ENCODE measurements at regions not wholly inside any gene's neighbourhood (a gene's known extent, or its start where the extent isn't known, plus 50 kb on each side); places are given as distances from the start of the nearest gene placed in this dataset.

GRCh38 chrX:34999702-35000101, 57.1 kb downstream of the FAM47B start:
- DNase-seq = no peak

DNA sequence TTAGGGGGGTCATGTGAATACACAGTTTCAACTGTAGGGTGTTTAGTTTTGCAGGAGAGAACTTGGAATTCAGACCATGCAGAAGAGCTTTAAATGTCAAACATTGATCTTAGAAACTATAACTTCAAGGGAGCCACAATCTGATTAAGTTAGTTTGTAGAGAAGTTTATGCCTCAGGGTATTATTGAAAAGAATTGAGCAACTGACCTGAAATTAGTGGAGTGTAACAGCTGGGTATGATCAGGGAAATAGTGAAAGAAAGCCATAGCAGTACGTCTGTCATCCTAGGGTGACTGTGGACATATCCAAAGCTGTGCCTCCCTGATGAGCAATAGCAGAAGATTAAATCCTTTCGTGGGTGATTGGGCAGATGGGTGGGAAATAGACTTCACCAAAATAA, 63.8 kb downstream of the FAM47B start:
- DNase-seq = no peak

- DNase-seq = no peak
Measured at GRCh38 chrX:35015621-35016020, 73.0 kb downstream of the FAM47B start.

DNA sequence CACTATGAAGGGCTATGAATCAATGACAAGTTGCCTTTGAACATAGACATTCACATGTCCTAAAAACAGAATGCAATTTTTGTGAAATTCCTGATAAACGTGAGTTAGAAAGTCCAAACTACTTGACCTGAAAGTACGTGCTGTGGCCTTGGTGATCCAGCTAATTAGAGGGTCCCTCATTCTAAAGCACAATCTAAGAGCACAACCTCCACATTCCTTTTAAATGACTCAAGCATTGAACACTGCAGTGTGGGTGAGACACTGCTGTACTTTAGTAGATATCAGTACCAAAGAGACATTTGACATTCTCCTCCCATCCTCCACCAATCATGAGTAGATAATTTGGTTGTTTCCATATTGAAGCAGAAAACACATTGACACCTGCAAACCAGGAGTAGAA, 73.5 kb downstream of the FAM47B start:
- DNase-seq = no peak

DNA sequence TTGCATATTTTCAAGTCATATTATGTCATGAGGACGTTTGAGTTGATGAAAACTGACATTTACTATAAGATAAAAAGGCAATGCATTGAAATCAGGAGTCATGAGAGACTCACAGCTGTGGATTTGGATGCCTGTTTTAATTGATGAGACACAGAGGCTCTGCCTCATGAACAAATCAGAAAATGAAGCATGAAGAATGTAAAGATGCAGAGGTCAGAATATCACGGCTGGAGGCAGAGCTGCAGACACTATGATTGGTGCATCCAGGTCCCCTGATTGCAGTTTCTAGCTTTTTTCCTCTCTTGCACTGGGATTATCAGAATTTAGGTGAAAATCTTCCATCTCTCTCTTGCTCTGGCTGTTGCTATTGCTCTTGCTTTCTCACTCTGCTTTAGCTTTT, 74.7 kb downstream of the FAM47B start:
- DNase-seq = no peak

DNA sequence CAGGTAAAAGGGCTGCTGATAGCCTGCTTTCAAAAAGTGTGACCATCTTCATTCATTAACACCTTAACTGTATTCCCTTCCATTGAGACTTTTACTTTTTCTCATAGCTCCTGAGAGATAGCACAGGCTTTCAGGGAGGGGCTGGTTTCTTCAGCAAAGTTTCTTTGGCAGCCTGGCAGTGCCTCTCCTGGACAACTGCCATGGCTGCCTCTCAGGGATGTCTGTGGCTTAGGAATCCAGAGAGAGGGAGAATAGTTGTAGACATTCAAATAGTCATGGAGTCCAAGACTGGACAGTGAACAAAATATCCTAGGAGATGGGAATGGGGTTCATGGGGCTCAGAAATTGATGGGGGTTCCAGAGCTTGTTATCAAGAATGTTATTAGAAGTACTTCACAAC, 81.1 kb downstream of the FAM47B start:
- no peak for DNase-seq

- no peak for DNase-seq
Measured at GRCh38 chrX:35025820-35026219, 83.2 kb downstream of the FAM47B start.

- no peak for DNase-seq
Measured at GRCh38 chrX:35040871-35041270, 98.3 kb downstream of the FAM47B start.

GRCh38 chrX:35046660-35047296, 104.2 kb downstream of the FAM47B start:
- DNase-seq = no peak

- DNase-seq = no peak
Measured at GRCh38 chrX:35076061-35076460, 133.5 kb downstream of the FAM47B start.

GRCh38 chrX:35090801-35091200, 148.2 kb downstream of the FAM47B start:
- DNase-seq = no peak

DNA sequence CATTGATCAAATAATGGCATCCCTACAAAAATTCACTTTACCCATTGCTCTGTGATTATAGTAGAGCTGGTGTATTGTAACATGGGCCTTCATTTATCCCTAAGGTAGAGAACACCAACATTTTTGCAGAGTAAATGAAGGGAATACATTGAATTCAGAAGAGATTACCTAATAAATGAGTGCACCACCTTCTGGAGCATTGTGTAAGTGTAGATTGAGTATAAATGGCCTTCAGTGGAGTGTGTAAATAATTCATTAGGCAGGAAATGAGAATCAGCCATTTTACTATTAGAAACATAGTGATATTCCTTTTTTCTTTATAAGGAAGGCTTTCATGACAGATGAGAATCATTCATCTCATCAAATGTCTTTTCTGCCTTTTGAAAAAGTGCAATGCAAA, 155.8 kb downstream of the FAM47B start:
- DNase-seq = peak; percentile 0

DNA sequence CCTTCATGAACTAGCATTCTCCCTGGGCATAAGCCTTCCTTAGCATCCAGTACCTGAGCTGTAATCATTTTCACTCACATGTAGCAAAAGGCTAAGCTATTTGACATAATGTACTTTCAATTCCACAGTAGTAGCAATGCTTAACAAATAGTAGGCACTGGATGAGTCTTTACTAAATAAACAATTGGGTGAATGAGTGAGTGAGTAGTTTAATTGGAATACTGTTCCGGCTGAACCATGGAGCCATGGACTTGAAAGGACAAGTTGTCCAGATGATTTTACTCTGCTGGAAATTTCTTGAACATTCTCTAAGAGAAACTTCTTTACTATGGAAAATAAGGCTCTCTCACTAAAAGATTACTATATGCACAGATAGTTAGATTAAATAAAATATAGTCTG, 159.3 kb downstream of the FAM47B start:
- DNase-seq = no peak

DNA sequence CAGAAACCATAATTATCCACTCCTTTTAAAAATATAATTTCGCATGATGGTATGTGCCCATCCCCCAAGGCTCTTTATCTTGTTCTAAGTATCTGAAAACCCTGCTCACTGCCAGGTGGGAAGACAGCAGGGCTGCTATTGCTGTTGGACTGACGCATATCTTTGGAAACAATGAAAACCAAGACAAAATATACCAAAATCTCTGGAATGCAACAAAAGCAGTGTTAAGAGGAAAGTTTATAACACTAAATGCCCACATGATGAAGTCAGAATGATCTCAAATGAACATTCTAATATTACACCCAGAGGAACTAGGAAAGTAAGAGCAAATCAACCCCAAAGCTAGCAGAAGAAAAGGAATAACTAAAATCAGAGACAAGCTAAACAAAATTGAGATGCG, 162.0 kb downstream of the FAM47B start:
- DNase-seq = no peak

- no peak for DNase-seq
Measured at GRCh38 chrX:35115205-35115604, 172.6 kb downstream of the FAM47B start.

- DNase-seq = no peak
Measured at GRCh38 chrX:35122756-35123155, 180.2 kb downstream of the FAM47B start.

DNA sequence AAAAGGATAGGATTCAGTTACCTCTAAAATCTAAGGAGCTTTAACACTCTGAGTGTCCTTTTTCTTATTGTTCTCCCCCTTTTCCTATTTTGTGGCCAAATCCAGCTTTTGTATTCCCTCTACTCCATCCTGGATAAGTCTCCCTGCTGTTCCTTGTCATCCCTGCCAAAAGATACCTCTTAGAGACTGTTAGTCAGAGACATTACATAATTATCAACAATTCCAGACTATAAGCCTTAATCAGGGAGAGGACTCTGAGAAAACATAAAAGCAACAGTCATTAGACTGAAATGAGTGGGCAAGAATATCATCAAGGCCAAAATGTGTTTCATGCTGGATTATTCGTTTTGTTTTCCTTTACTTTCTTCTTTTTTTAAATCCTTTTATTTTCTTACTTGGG, 206.9 kb downstream of the FAM47B start:
- no peak for DNase-seq

GRCh38 chrX:35150052-35150451, 207.5 kb downstream of the FAM47B start:
- no peak for DNase-seq

DNA sequence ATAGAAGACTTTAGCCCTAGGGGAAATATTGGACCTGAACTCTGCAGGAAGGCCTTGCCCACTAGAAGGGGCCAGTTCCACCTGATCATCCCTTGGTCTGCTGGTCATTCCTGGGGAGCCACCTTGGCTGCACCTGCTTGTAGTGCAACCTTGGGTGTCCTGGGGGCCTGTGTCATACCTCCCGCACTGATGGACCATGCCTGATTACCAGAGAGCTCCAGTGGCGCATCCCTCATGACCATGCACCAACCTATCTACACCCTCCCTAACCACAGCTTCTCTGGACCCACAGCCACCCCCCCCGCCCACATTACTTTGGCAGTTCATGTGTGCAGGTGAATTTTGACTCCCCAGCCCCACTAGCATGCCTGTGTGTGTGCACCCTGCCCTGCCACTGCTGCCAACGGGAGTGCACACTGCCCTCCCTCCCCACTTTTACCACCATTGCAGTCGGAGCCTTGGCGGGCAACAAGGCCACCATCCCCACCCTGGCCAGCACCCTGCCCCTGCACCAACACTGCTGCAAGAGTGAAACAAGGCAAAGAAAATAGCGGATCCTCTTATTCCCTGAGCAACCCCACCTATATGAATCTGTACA, 208.1 kb downstream of the FAM47B start:
- DNase-seq = no peak

DNA sequence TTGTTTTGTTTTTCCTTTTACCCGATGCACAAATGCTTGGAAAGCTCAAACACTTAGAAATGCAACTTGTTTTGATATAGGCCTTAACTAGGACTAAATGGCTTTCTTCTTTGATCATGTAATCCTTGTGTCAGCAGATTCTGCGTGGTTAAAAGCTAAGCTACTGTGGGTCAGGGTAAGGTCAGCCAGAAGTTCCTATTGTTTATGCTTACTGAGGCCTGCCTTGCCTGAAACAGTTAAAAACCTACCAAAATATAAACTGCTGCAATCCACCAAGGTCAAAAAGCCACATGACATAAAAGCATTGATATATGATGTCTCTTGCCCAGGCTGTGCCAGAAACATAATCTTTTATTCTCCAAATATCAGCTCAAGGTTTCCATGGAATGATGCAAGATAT, 223.4 kb downstream of the FAM47B start:
- no peak for DNase-seq

All from dermis blood vessel endothelial cell (primary cell).